T-helper 2 cell treated with Interferon-gamma antibody and Interleukin-4, amounts not matched to agents 5 μg/mL and 100 μg/mL, for 36 hours (primary cell): ENCODE measurements at regions not wholly inside any gene's neighbourhood (a gene's known extent, or its start where the extent isn't known, plus 50 kb on each side); places are given as distances from the start of the nearest gene placed in this dataset.

ENCODE experiments used
- DNase-seq: peaks from one replicate; pipeline ENCODE4 v3.0.0; 2021; ENCODE audit warnings: low spot score
- H3K27ac Mint-ChIP-seq: one replicate; pipeline ENCODE4 v1.8.0; 2021; ENCODE audit warnings: mild to moderate bottlenecking, mixed read lengths
- H3K27me3 Mint-ChIP-seq: one replicate; pipeline ENCODE4 v1.8.0; 2021; ENCODE audit warnings: low read depth, mixed read lengths
- H3K36me3 Mint-ChIP-seq: one replicate; pipeline ENCODE4 v1.8.0; 2021; ENCODE audit warnings: low read depth, mixed read lengths
- H3K4me1 Mint-ChIP-seq: one replicate; pipeline ENCODE4 v1.8.0; 2021; ENCODE audit warnings: low read depth, mixed read lengths
- H3K4me3 Mint-ChIP-seq: one replicate; pipeline ENCODE4 v1.8.0; 2022; ENCODE audit warnings: mild to moderate bottlenecking, moderate library complexity, mixed read lengths
- H3K9me3 Mint-ChIP-seq: one replicate; pipeline ENCODE4 v1.8.0; 2021; ENCODE audit warnings: mixed read lengths

GRCh38 chr2:118654945-118655344 is 192.5 kb downstream of the EN1 start:
- Mint-ChIP-seq H3K4me1 (no peaks in the 10 kb centered on the region), H3K27ac (no peak overlapping the region), H3K4me3 (no peak overlapping the region), H3K9me3 (no peaks in the 10 kb centered on the region), H3K36me3 (no peaks in the 10 kb centered on the region), H3K27me3 (no peaks in the 10 kb centered on the region)
- DNase-seq = no peak

- no peak overlapping the region for H3K27ac Mint-ChIP-seq
- no peaks in the 10 kb centered on the region for H3K4me1 Mint-ChIP-seq
- H3K36me3 Mint-ChIP-seq = no peaks in the 10 kb centered on the region
- peaks cover 2% of the 10 kb centered on the region for H3K27me3 Mint-ChIP-seq
- no peak for DNase-seq
- no peaks in the 10 kb centered on the region for H3K9me3 Mint-ChIP-seq
- H3K4me3 Mint-ChIP-seq = no peak overlapping the region
These were observed 197.1 kb downstream of the EN1 start for GRCh38 chr2:118650327-118650726.

- no peak for DNase-seq
- Mint-ChIP-seq H3K27me3 (peaks cover 2% of the 10 kb centered on the region), H3K9me3 (no peaks in the 10 kb centered on the region), H3K4me1 (no peaks in the 10 kb centered on the region), H3K36me3 (no peaks in the 10 kb centered on the region), H3K4me3 (no peak overlapping the region), H3K27ac (no peak overlapping the region)
These were observed 201.6 kb downstream of the EN1 start for GRCh38 chr2:118645876-118646275.

- Mint-ChIP-seq H3K36me3 (no peaks in the 10 kb centered on the region), H3K27me3 (peaks cover 2% of the 10 kb centered on the region), H3K4me3 (no peak overlapping the region), H3K9me3 (no peaks in the 10 kb centered on the region), H3K27ac (no peak overlapping the region), H3K4me1 (no peaks in the 10 kb centered on the region)
- no peak for DNase-seq
These were observed 203.3 kb downstream of the EN1 start for GRCh38 chr2:118644190-118644589.

GRCh38 chr2:118643294-118643693 is 204.2 kb downstream of the EN1 start:
- DNase-seq = no peak
- Mint-ChIP-seq H3K4me3 (no peak overlapping the region), H3K36me3 (no peaks in the 10 kb centered on the region), H3K9me3 (no peaks in the 10 kb centered on the region), H3K4me1 (no peaks in the 10 kb centered on the region), H3K27me3 (peaks cover 2% of the 10 kb centered on the region), H3K27ac (no peak overlapping the region)

- Mint-ChIP-seq H3K9me3 (no peaks in the 10 kb centered on the region), H3K27me3 (peaks cover 2% of the 10 kb centered on the region), H3K4me3 (no peak overlapping the region), H3K36me3 (no peaks in the 10 kb centered on the region), H3K4me1 (no peaks in the 10 kb centered on the region), H3K27ac (no peak overlapping the region)
- no peak for DNase-seq
These were observed 204.9 kb downstream of the EN1 start for GRCh38 chr2:118642501-118642900.

GRCh38 chr2:118641711-118642110 is 205.7 kb downstream of the EN1 start:
- Mint-ChIP-seq H3K36me3 (no peaks in the 10 kb centered on the region), H3K4me3 (no peak overlapping the region), H3K9me3 (no peaks in the 10 kb centered on the region), H3K27me3 (peaks cover 2% of the 10 kb centered on the region), H3K4me1 (no peaks in the 10 kb centered on the region), H3K27ac (no peak overlapping the region)
- no peak for DNase-seq

GRCh38 chr2:118639371-118639770 is 208.1 kb downstream of the EN1 start:
- Mint-ChIP-seq H3K4me1 (no peaks in the 10 kb centered on the region), H3K4me3 (no peak overlapping the region), H3K27me3 (no peaks in the 10 kb centered on the region), H3K27ac (no peak overlapping the region), H3K9me3 (no peaks in the 10 kb centered on the region), H3K36me3 (no peaks in the 10 kb centered on the region)
- DNase-seq = no peak

GRCh38 chr2:118638453-118638852 is 209.0 kb downstream of the EN1 start:
- H3K9me3 Mint-ChIP-seq = no peaks in the 10 kb centered on the region
- no peak overlapping the region for H3K27ac Mint-ChIP-seq
- no peaks in the 10 kb centered on the region for H3K27me3 Mint-ChIP-seq
- H3K4me3 Mint-ChIP-seq = no peak overlapping the region
- H3K36me3 Mint-ChIP-seq = no peaks in the 10 kb centered on the region
- no peaks in the 10 kb centered on the region for H3K4me1 Mint-ChIP-seq
- DNase-seq = no peak

- Mint-ChIP-seq H3K27ac (no peak overlapping the region), H3K4me3 (no peak overlapping the region), H3K27me3 (no peaks in the 10 kb centered on the region), H3K9me3 (no peaks in the 10 kb centered on the region), H3K36me3 (no peaks in the 10 kb centered on the region), H3K4me1 (no peaks in the 10 kb centered on the region)
- no peak for DNase-seq
These were observed 211.6 kb downstream of the EN1 start for GRCh38 chr2:118635891-118636290.

- H3K4me3 Mint-ChIP-seq = no peak overlapping the region
- no peaks in the 10 kb centered on the region for H3K4me1 Mint-ChIP-seq
- H3K9me3 Mint-ChIP-seq = no peaks in the 10 kb centered on the region
- no peaks in the 10 kb centered on the region for H3K36me3 Mint-ChIP-seq
- H3K27me3 Mint-ChIP-seq = no peaks in the 10 kb centered on the region
- DNase-seq = no peak
- no peak overlapping the region for H3K27ac Mint-ChIP-seq
These were observed 212.6 kb downstream of the EN1 start for GRCh38 chr2:118634876-118635275.

GRCh38 chr2:118633371-118634018 is 214.0 kb downstream of the EN1 start:
- no peaks in the 10 kb centered on the region for H3K36me3 Mint-ChIP-seq
- no peak for DNase-seq
- H3K27me3 Mint-ChIP-seq = no peaks in the 10 kb centered on the region
- no peaks in the 10 kb centered on the region for H3K9me3 Mint-ChIP-seq
- no peaks in the 10 kb centered on the region for H3K4me1 Mint-ChIP-seq
- no peak overlapping the region for H3K27ac Mint-ChIP-seq
- no peak overlapping the region for H3K4me3 Mint-ChIP-seq

GRCh38 chr2:118632921-118633320 is 214.5 kb downstream of the EN1 start:
- Mint-ChIP-seq H3K4me1 (no peaks in the 10 kb centered on the region), H3K36me3 (no peaks in the 10 kb centered on the region), H3K27ac (no peak overlapping the region), H3K4me3 (no peak overlapping the region), H3K9me3 (no peaks in the 10 kb centered on the region), H3K27me3 (no peaks in the 10 kb centered on the region)
- DNase-seq = no peak

GRCh38 chr2:118627156-118627555 is 220.3 kb downstream of the EN1 start:
- no peak for DNase-seq
- no peaks in the 10 kb centered on the region for H3K4me1 Mint-ChIP-seq

GRCh38 chr2:118622913-118623312 is 224.5 kb downstream of the EN1 start:
- no peaks in the 10 kb centered on the region for H3K36me3 Mint-ChIP-seq
- H3K4me1 Mint-ChIP-seq = no peaks in the 10 kb centered on the region
- no peak overlapping the region for H3K4me3 Mint-ChIP-seq
- DNase-seq = no peak
- no peaks in the 10 kb centered on the region for H3K27me3 Mint-ChIP-seq
- no peak overlapping the region for H3K27ac Mint-ChIP-seq
- H3K9me3 Mint-ChIP-seq = no peaks in the 10 kb centered on the region

More at GRCh38 chr2:118627156-118627555, 220.3 kb downstream of the EN1 start:
- Mint-ChIP-seq H3K27ac (no peak overlapping the region), H3K4me3 (no peak overlapping the region), H3K9me3 (no peaks in the 10 kb centered on the region), H3K27me3 (no peaks in the 10 kb centered on the region), H3K36me3 (no peaks in the 10 kb centered on the region)
